ENCODE measurements at regions not wholly inside any gene's neighbourhood (a gene's known extent, or its start where the extent isn't known, plus 50 kb on each side); places are given as distances from the start of the nearest gene placed in this dataset.
"Not testable (repeated sequence)": the region's sequence is repeated elsewhere in the genome, so short reads cannot be mapped to it uniquely, and the experiment has no call there.

- H3K27me3 ChIP-seq, result no peaks in the 10 kb centered on the region
- no peak overlapping the region for H3K27ac ChIP-seq
- intact Hi-C loops (cut with DNase I), result no loop called here
- H3K4me1 ChIP-seq, result no peaks in the 10 kb centered on the region
- no peak for DNase-seq (ENCODE audit: extremely low spot score in 2 of 2)
- no peaks in the 10 kb centered on the region for H3K36me3 ChIP-seq
- H3K9me3 ChIP-seq, result no peaks in the 10 kb centered on the region
- TF ChIP-seq POLR2A (IDR thresholded peaks at IDR 0.05) (no peak), POLR2AphosphoS5 (IDR thresholded peaks at IDR 0.05; ENCODE audit: insufficient read depth in 1 of 2, low read depth in 1 of 2) (no peak), CTCF (IDR thresholded peaks at IDR 0.05) (no peak)
- no peak overlapping the region for H3K4me3 ChIP-seq
Observed at GRCh38 chr2:184137955-184138354, 460.4 kb upstream of the ZNF804A start.

- no peaks in the 10 kb centered on the region for H3K9me3 ChIP-seq
- intact Hi-C loops (cut with DNase I), result no loop called here
- no peaks in the 10 kb centered on the region for H3K27me3 ChIP-seq
- H3K27ac ChIP-seq, result no peak overlapping the region
- no peak overlapping the region for H3K4me3 ChIP-seq
- H3K36me3 ChIP-seq, result no peaks in the 10 kb centered on the region
- TF ChIP-seq POLR2AphosphoS5 (IDR thresholded peaks at IDR 0.05; ENCODE audit: insufficient read depth in 1 of 2, low read depth in 1 of 2) (no peak), POLR2A (IDR thresholded peaks at IDR 0.05) (no peak), CTCF (IDR thresholded peaks at IDR 0.05) (no peak)
- H3K4me1 ChIP-seq, result no peaks in the 10 kb centered on the region
- no peak for DNase-seq (ENCODE audit: extremely low spot score in 2 of 2)
Observed at GRCh38 chr2:184141866-184142265, 456.5 kb upstream of the ZNF804A start.

DNA sequence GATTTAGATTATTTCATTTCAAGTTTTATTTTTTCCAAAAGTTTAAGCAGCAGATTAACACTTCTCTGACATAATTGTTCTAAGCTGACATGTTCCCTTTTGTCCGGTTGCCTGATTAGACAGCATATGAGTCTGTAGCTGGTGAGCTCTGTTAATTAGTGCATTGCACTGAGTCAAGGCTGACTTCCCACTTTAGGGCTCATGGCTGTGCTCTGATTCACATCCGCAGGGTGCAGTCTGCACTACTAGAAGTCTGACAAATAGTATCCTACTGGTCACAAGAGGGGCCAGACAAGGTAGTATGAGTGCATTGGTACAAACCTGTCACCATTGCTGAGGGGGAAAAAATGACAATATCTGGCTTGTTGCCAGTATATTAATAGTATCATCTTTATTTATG, 443.9 kb upstream of the ZNF804A start:
- Histone ChIP-seq H3K9me3 (no peaks in the 10 kb centered on the region), H3K4me3 (no peak overlapping the region), H3K36me3 (no peaks in the 10 kb centered on the region), H3K4me1 (no peaks in the 10 kb centered on the region), H3K27ac (no peak overlapping the region), H3K27me3 (no peaks in the 10 kb centered on the region)
- intact Hi-C loops (cut with DNase I), result no loop called here
- DNase-seq (ENCODE audit: extremely low spot score in 2 of 2), result no peak
- TF ChIP-seq CTCF (IDR thresholded peaks at IDR 0.05) (no peak), POLR2AphosphoS5 (IDR thresholded peaks at IDR 0.05; ENCODE audit: insufficient read depth in 1 of 2, low read depth in 1 of 2) (no peak), POLR2A (IDR thresholded peaks at IDR 0.05) (no peak)

GRCh38 chr2:184155791-184156190, 442.5 kb upstream of the ZNF804A start:
- H3K4me1 ChIP-seq, result no peaks in the 10 kb centered on the region
- H3K9me3 ChIP-seq, result no peaks in the 10 kb centered on the region
- no peaks in the 10 kb centered on the region for H3K36me3 ChIP-seq
- no peak for DNase-seq (ENCODE audit: extremely low spot score in 2 of 2)
- intact Hi-C loops (cut with DNase I), result no loop called here
- H3K27me3 ChIP-seq, result no peaks in the 10 kb centered on the region
- H3K27ac ChIP-seq, result no peak overlapping the region
- H3K4me3 ChIP-seq, result no peak overlapping the region
- TF ChIP-seq CTCF (IDR thresholded peaks at IDR 0.05) (no peak), POLR2A (IDR thresholded peaks at IDR 0.05) (no peak), POLR2AphosphoS5 (IDR thresholded peaks at IDR 0.05; ENCODE audit: insufficient read depth in 1 of 2, low read depth in 1 of 2) (no peak)

GRCh38 chr2:184157141-184157540, 441.2 kb upstream of the ZNF804A start:
- Histone ChIP-seq H3K9me3 (no peaks in the 10 kb centered on the region), H3K27me3 (no peaks in the 10 kb centered on the region), H3K27ac (no peak overlapping the region), H3K4me1 (no peaks in the 10 kb centered on the region), H3K36me3 (no peaks in the 10 kb centered on the region), H3K4me3 (no peak overlapping the region)
- no peak for DNase-seq (ENCODE audit: extremely low spot score in 2 of 2)
- TF ChIP-seq POLR2A (IDR thresholded peaks at IDR 0.05) (no peak), POLR2AphosphoS5 (IDR thresholded peaks at IDR 0.05; ENCODE audit: insufficient read depth in 1 of 2, low read depth in 1 of 2) (no peak)
- intact Hi-C loops (cut with DNase I), result no loop called here

GRCh38 chr2:184162426-184162825, 435.9 kb upstream of the ZNF804A start:
- Histone ChIP-seq H3K27ac (no peak overlapping the region), H3K4me1 (no peaks in the 10 kb centered on the region), H3K27me3 (no peaks in the 10 kb centered on the region), H3K9me3 (no peaks in the 10 kb centered on the region), H3K36me3 (no peaks in the 10 kb centered on the region), H3K4me3 (no peak overlapping the region)
- TF ChIP-seq CTCF (IDR thresholded peaks at IDR 0.05) (no peak), POLR2AphosphoS5 (IDR thresholded peaks at IDR 0.05; ENCODE audit: insufficient read depth in 1 of 2, low read depth in 1 of 2) (no peak), POLR2A (IDR thresholded peaks at IDR 0.05) (no peak)
- DNase-seq (ENCODE audit: extremely low spot score in 2 of 2), result no peak
- intact Hi-C loops (cut with DNase I), result no loop called here

DNA sequence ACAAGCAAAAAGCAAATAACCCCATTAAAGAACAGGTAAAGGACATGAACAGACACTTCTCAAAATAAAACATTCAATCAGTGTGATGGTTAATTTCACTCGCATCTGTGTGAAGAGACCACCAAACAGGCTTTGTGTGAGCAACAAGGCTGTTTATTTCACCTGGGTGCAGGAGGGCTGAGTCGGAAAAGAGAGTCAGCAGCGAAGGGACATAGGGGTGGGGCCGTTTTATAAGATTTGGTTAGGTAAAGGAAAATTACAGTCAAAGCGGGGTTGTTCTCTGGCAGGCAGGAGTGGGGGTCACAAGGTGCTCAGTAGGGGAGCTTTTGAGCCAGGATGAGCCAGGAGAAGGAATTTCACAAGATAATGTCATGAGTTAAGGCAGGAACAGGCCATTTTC, 429.5 kb upstream of the ZNF804A start:
- H3K27me3 ChIP-seq; DNase-seq (ENCODE audit: extremely low spot score in 2 of 2); H3K4me1 ChIP-seq; H3K27ac ChIP-seq; H3K4me3 ChIP-seq; H3K36me3 ChIP-seq; intact Hi-C loops (cut with DNase I); H3K9me3 ChIP-seq: not testable (repeated sequence)

Data from vagina (tissue), 2 donors.